ENCODE measurements at regions not wholly inside any gene's neighbourhood (a gene's known extent, or its start where the extent isn't known, plus 50 kb on each side); places are given as distances from the start of the nearest gene placed in this dataset.

GRCh38 chr10:123535386-123535785, 130.8 kb upstream of the GPR26 start:
- no peak for DNase-seq

GRCh38 chr10:123536176-123536845, 129.8 kb upstream of the GPR26 start:
- no peak for DNase-seq

GRCh38 chr10:123537188-123537961, 128.8 kb upstream of the GPR26 start:
- DNase-seq: peak in 1 of 2 donors; percentile 13

GRCh38 chr10:123538401-123539320, 127.5 kb upstream of the GPR26 start:
- no peak for DNase-seq

GRCh38 chr10:123544986-123545385, 121.2 kb upstream of the GPR26 start:
- DNase-seq: no peak

GRCh38 chr10:123548770-123549169, 117.4 kb upstream of the GPR26 start:
- DNase-seq: no peak

GRCh38 chr10:123549761-123550454, 116.2 kb upstream of the GPR26 start:
- DNase-seq: no peak

- no peak for DNase-seq
Measured at GRCh38 chr10:123550675-123551096, 115.5 kb upstream of the GPR26 start.

- DNase-seq: no peak
Measured at GRCh38 chr10:123551259-123551658, 114.9 kb upstream of the GPR26 start.

GRCh38 chr10:123552760-123553554, 113.2 kb upstream of the GPR26 start:
- DNase-seq: no peak

- no peak for DNase-seq
Measured at GRCh38 chr10:123553810-123554430, 112.2 kb upstream of the GPR26 start.

- DNase-seq: no peak
Measured at GRCh38 chr10:123554656-123555055, 111.5 kb upstream of the GPR26 start.

- no peak for DNase-seq
Measured at GRCh38 chr10:123555616-123556015, 110.5 kb upstream of the GPR26 start.

- DNase-seq: no peak
Measured at GRCh38 chr10:123556049-123556448, 110.1 kb upstream of the GPR26 start.

GRCh38 chr10:123556736-123557135, 109.4 kb upstream of the GPR26 start:
- DNase-seq: no peak

GRCh38 chr10:123557366-123558108, 108.6 kb upstream of the GPR26 start:
- no peak for DNase-seq

- no peak for DNase-seq
Measured at GRCh38 chr10:123558651-123559050, 107.5 kb upstream of the GPR26 start.

- DNase-seq: peak; percentile 66 to 77
Measured at GRCh38 chr10:123559066-123559822, 106.9 kb upstream of the GPR26 start.

GRCh38 chr10:123559823-123560092, 106.4 kb upstream of the GPR26 start:
- DNase-seq: no peak
